Caco-2 (cell line): ENCODE measurements at regions not wholly inside any gene's neighbourhood (a gene's known extent, or its start where the extent isn't known, plus 50 kb on each side); places are given as distances from the start of the nearest gene placed in this dataset.

Source experiments
- BruUV-seq: library from RNA; stranded (reverse); fragments of 400-500 nt; replicated peaks from 2 replicates; lab custom pipeline; 2021; lab: Mats Ljungman, UMichigan
- CTCF ChIA-PET: fragments of 300-600 bp; sonication (Branson Sonifier 250); formaldehyde crosslinking; loops from one replicate; lab custom pipeline; 2022; ENCODE audit warnings: antibody characterized with exemption; lab: Charles Lee
- POLR2A ChIA-PET: fragments of 300-600 bp; sonication (Branson Sonifier 250); formaldehyde crosslinking; loops from one replicate; lab custom pipeline; 2022; ENCODE audit warnings: antibody characterized with exemption; lab: Charles Lee
- DNase-seq, 2 experiments: peaks; one replicate each; pipeline versions ENCODE4 v3.0.0 to v3.0.0-alpha.2; 2020 to 2022
- H3K27me3 ChIP-seq: replicated peaks from 2 replicates; pipeline ENCODE4 v1.6.0; 2011; ENCODE audit warnings: low read length; ENCODE audit not compliant: control insufficient read depth, insufficient read depth
- H3K36me3 ChIP-seq: 2 replicates; pipeline ENCODE4 v1.5.1; 2011; ENCODE audit warnings: low read length; ENCODE audit not compliant: control insufficient read depth, insufficient read depth
- H3K4me1 ChIP-seq: fragments of 250-450 bp; sonication (Bioruptor Pico); 2 replicates; pipeline ENCODE4 v1.5.1; 2020; ENCODE audit warnings: mild to moderate bottlenecking
- H3K4me3 ChIP-seq: 2 replicates; pipeline ENCODE4 v1.5.1; 2011; ENCODE audit warnings: low read depth, mild to moderate bottlenecking, control low read depth, low read length
- H3K9me3 ChIP-seq: fragments of 250-450 bp; sonication (Bioruptor Pico); 2 replicates; pipeline ENCODE4 v1.5.1; 2020; ENCODE audit warnings: mild to moderate bottlenecking, moderate library complexity
- H3K27ac Mint-ChIP-seq: one replicate; pipeline ENCODE4 v1.8.0; 2022; ENCODE audit warnings: mixed read lengths; ENCODE audit not compliant: unreplicated experiment
- H3K27me3 Mint-ChIP-seq: one replicate; pipeline ENCODE4 v1.8.0; 2022; ENCODE audit warnings: mixed read lengths; ENCODE audit not compliant: insufficient read depth, unreplicated experiment
- H3K36me3 Mint-ChIP-seq: one replicate; pipeline ENCODE4 v1.8.0; 2022; ENCODE audit warnings: mild to moderate bottlenecking, mixed read lengths; ENCODE audit not compliant: insufficient read depth, unreplicated experiment
- H3K4me1 Mint-ChIP-seq: one replicate; pipeline ENCODE4 v1.8.0; 2022; ENCODE audit warnings: low read depth, mixed read lengths; ENCODE audit not compliant: unreplicated experiment
- H3K4me3 Mint-ChIP-seq: one replicate; pipeline ENCODE4 v1.8.0; 2022; ENCODE audit warnings: mild to moderate bottlenecking, moderate library complexity, mixed read lengths; ENCODE audit not compliant: unreplicated experiment
- H3K9me3 Mint-ChIP-seq: one replicate; pipeline ENCODE4 v1.8.0; 2022; ENCODE audit warnings: mixed read lengths; ENCODE audit not compliant: unreplicated experiment
- CTCF ChIP-seq, 2 experiments: fragments of 200-600 bp in 1 of 2; IDR thresholded peaks; 1 replicate in 1 of 2; 2 replicates in 1 of 2; pipeline versions ENCODE4 v1.5.1 to v1.8.0; 2011 to 2022; ENCODE audit warnings: antibody characterized with exemption in 1 of 2, control low read depth in 1 of 2, inconsistent platforms in 1 of 2, low read depth in 1 of 2, low read length in 1 of 2, mild to moderate bottlenecking in 1 of 2, moderate library complexity in 1 of 2; ENCODE audit not compliant: insufficient read depth in 1 of 2, severe bottlenecking in 1 of 2, unreplicated experiment in 1 of 2
- intact Hi-C: fragments of 100-400 bp; cut with micrococcal nuclease; formaldehyde crosslinking; loops from one replicate; pipeline ENCODE4 v1.10.0; 2022; ENCODE audit not compliant: unreplicated experiment

GRCh38 chr5:72659726-72660125 is 152.5 kb upstream of the ZNF366 start:
- Mint-ChIP-seq H3K27ac (peak overlapping the region; percentile 15), H3K36me3 (no peaks in the 10 kb centered on the region), H3K9me3 (no peaks in the 10 kb centered on the region), H3K4me3 (no peak overlapping the region), H3K4me1 (no peaks in the 10 kb centered on the region), H3K27me3 (no peaks in the 10 kb centered on the region)
- ChIA-PET CTCF (no interaction called here), POLR2A (no interaction called here)
- no peak for TF ChIP-seq CTCF (IDR thresholded peaks at IDR 0.05; ENCODE audit: insufficient read depth in 1 of 2, low read depth in 1 of 2, low read length in 1 of 2, severe bottlenecking in 1 of 2, unreplicated experiment in 1 of 2)
- Histone ChIP-seq H3K4me1 (peaks cover 5% of the 10 kb centered on the region; the same call in 1 of the 2 replicates), H3K27me3 (no peaks in the 10 kb centered on the region), H3K4me3 (no peak overlapping the region), H3K36me3 (no peaks in the 10 kb centered on the region), H3K9me3 (no peaks in the 10 kb centered on the region)
- DNase-seq: no peak
- BruUV-seq: no TSS peak
- intact Hi-C loops: no loop called here

GRCh38 chr5:72658761-72659540 is 151.7 kb upstream of the ZNF366 start:
- Mint-ChIP-seq H3K27me3 (no peaks in the 10 kb centered on the region), H3K36me3 (no peaks in the 10 kb centered on the region), H3K4me1 (no peaks in the 10 kb centered on the region), H3K4me3 (no peak overlapping the region), H3K9me3 (no peaks in the 10 kb centered on the region), H3K27ac (peak overlapping the region; percentile 15)
- BruUV-seq: no TSS peak
- Histone ChIP-seq H3K9me3 (no peaks in the 10 kb centered on the region), H3K4me3 (no peak overlapping the region), H3K4me1 (peaks cover 5% of the 10 kb centered on the region; the same call in 1 of the 2 replicates), H3K36me3 (no peaks in the 10 kb centered on the region), H3K27me3 (no peaks in the 10 kb centered on the region)
- CTCF ChIA-PET: no interaction called here
- no peak for DNase-seq
- POLR2A ChIA-PET: no interaction called here
- intact Hi-C loops: no loop called here
- TF ChIP-seq CTCF (IDR thresholded peaks at IDR 0.05; ENCODE audit: insufficient read depth in 1 of 2, low read depth in 1 of 2, low read length in 1 of 2, severe bottlenecking in 1 of 2, unreplicated experiment in 1 of 2): no peak

- intact Hi-C loops: no loop called here
- Mint-ChIP-seq H3K27ac (no peak overlapping the region), H3K4me3 (no peak overlapping the region), H3K27me3 (no peaks in the 10 kb centered on the region), H3K9me3 (no peaks in the 10 kb centered on the region), H3K4me1 (no peaks in the 10 kb centered on the region), H3K36me3 (no peaks in the 10 kb centered on the region)
- POLR2A ChIA-PET: no interaction called here
- Histone ChIP-seq H3K9me3 (no peaks in the 10 kb centered on the region), H3K4me1 (peaks cover 5% of the 10 kb centered on the region; the same call in 1 of the 2 replicates), H3K4me3 (no peak overlapping the region), H3K27me3 (no peaks in the 10 kb centered on the region), H3K36me3 (no peaks in the 10 kb centered on the region)
- CTCF ChIA-PET: no interaction called here
- DNase-seq: peak in 1 of 2 experiments; percentile 8
- no peak for TF ChIP-seq CTCF (IDR thresholded peaks at IDR 0.05; ENCODE audit: insufficient read depth in 1 of 2, low read depth in 1 of 2, low read length in 1 of 2, severe bottlenecking in 1 of 2, unreplicated experiment in 1 of 2)
- no TSS peak for BruUV-seq
Observed at GRCh38 chr5:72658161-72658560, 151.0 kb upstream of the ZNF366 start.
